NCI-H345 treated with DMSO at 0.1 percent for 48 hours (cell line): ENCODE measurements at regions not wholly inside any gene's neighbourhood (a gene's known extent, or its start where the extent isn't known, plus 50 kb on each side); places are given as distances from the start of the nearest gene placed in this dataset.

Experiments used
- DNase-seq: peaks from one replicate; lab custom pipeline; 2025; ENCODE audit not compliant: unreplicated experiment; lab: John Stamatoyannopoulos, UW

GRCh38 chr6:21807299-21808044, 213.9 kb downstream of the SOX4 start:
- DNase-seq = no peak

- no peak for DNase-seq
Measured at GRCh38 chr6:21808045-21808470, 214.5 kb downstream of the SOX4 start.

DNA sequence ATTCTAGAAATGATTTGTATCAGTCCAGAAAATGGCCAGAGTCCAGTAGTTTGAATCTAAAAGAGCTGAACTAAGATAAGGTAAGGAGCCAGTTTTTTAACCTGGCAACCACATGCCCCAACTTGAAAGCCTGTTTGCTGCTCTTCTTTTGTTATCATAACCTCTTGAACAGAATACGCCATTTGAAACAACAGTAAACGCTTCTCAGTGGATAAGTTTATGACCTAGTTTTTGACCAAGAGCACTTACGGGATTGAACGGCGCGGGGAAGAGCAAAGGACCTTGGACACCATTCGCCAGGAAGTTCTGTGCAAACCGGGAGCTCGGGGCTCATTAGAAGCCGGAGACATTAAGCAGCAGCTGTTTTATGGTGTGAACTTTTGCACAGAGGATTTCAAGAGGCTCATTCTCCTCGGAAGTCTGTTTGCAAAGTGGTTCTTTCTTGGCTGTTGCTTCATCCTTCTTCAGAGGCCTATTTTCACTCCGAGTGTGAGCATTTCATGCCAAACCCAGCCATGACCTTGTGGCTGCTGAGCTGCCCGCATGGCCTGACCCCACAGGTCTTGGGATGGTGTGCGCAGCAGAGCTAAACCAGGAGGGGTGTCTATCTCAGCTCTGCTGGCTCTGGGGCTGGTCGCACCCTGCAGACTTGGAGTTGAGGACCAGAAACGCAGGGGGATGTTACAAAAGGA, 215.1 kb downstream of the SOX4 start:
- peak; percentile 6 for DNase-seq

DNA sequence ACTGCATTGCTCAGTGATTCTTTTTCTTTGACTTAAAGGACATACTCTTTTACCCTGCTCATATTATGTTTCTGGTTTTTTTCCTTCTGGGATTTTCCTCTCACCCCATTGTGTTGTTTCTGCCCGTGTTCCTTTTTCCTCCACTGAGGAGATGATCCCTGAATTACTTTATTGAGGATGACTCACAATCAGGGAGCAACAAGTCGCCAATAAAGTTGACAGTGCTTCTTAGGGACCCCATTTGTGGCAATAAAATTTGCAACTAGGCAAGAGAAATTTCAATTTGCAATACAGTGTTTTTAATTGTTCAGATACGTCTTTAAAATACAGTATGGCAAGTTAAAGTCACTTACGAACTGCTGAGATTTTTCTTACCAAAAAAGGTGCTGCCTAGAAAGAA, 217.9 kb downstream of the SOX4 start:
- DNase-seq = no peak

- DNase-seq = no peak
Measured at GRCh38 chr6:21816231-21816630, 222.7 kb downstream of the SOX4 start.

GRCh38 chr6:21820442-21820841, 226.9 kb downstream of the SOX4 start:
- DNase-seq = no peak

DNA sequence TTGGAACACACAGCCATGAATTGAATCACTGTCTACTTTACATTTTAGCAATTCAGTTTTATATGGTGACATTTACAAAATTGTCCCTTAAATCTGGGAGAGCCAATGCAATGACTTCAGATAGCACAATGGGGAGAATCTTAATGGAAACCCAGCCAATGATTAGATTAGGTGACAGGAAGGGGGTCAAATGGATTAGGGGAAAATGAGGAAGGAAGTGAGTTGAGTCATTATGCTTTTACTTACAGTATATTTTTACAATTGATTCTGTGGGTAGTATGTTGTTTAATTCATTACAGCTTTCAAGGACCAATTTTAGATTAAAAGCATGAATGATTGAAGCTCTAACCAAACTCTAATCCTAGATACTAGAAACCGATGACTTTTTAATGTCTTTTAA, 229.8 kb downstream of the SOX4 start:
- no peak for DNase-seq

GRCh38 chr6:21824431-21825177, 231.1 kb downstream of the SOX4 start:
- no peak for DNase-seq

GRCh38 chr6:21826023-21826422, 232.5 kb downstream of the SOX4 start:
- no peak for DNase-seq

DNA sequence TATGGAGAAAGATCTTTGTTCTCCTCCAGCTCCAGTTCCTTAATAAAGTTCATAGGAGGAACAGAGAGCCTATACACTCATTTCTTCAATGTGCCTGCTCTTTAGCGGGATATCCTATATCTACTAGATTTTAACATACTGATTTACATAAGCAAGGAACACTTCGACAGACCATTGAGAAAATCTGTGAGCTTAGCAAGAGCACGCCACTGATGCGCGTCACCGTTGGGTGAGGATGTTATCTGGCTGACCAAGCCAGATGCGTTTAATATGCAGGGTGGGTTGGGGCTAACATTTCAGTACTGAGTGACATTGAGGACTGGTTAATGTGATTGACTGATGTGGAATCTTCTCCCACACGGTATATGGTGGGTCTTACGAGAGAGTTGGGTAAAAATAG, 233.4 kb downstream of the SOX4 start:
- no peak for DNase-seq

- DNase-seq = no peak
Measured at GRCh38 chr6:21827425-21828202, 234.1 kb downstream of the SOX4 start.

DNA sequence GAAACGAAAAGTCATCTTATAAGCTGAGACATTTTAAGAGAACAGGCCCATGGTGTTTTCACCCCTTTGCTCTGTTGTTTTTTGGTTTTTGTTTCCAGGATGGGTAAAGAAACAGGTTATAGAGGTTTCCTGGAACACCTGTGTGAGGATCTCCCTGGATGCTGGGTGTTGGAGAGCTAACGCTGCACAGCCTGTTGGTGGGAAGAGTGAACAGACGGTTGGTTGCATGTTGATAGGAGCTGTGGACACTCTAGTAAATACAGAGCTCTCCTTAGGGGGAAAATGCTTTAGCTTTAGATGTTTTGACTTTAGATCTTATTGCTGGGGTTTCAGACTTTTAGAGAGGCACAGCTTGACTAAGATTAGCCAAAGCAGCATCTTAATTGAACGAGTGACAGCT, 235.2 kb downstream of the SOX4 start:
- DNase-seq = no peak

- DNase-seq = no peak
Measured at GRCh38 chr6:21829126-21829525, 235.6 kb downstream of the SOX4 start.

GRCh38 chr6:21831521-21832291, 238.2 kb downstream of the SOX4 start:
- no peak for DNase-seq

GRCh38 chr6:21836277-21836676, 242.7 kb downstream of the SOX4 start:
- no peak for DNase-seq

DNA sequence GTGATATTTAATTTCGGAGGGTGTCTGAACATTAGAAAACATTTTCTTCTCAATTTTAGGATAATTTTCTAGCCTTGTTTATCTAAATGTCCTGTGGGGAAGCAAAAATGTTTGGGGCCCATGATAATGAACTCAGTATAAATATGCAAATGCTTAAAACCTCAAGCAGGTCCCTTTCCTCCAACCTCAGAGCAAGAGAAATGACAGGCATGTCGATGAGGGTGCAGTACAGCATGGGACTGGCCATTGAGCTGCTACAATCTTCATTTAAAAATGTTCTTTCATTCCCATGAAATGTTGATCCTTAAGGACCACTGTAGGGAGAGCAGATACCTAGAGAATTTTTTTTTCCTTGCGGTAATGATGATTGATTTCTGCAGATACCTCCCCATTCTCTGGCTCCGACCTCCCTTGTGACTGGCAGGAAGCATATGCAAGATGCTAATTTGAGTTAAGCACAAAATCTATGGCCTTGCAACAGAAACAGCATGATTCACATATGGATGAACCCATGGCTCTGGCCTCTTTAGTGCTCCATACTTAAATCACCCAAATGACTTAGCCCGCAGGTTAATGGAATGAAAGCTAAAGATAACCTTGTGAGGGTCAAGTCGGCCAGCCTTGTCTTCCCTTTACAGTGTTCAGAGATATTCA, 243.3 kb downstream of the SOX4 start:
- DNase-seq = no peak

DNA sequence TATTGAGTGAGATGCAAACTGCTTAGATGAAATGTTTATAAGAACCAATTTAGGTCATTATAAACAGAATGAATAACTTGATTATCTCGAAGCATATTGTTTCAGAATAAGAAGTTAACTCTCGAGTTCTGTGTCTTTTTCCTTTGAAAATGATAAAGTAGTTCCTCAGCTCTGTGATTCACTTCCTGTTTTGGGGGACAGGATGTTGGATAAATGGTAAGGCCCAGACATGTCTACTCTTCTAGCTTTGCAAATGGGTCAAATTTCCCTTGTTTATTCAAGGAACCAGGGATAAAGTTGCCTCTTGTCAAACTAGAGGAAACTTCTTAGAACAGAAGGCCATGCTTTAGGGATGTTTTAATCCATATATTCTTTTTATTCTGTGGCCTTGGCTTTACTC, 246.9 kb downstream of the SOX4 start:
- DNase-seq = no peak

DNA sequence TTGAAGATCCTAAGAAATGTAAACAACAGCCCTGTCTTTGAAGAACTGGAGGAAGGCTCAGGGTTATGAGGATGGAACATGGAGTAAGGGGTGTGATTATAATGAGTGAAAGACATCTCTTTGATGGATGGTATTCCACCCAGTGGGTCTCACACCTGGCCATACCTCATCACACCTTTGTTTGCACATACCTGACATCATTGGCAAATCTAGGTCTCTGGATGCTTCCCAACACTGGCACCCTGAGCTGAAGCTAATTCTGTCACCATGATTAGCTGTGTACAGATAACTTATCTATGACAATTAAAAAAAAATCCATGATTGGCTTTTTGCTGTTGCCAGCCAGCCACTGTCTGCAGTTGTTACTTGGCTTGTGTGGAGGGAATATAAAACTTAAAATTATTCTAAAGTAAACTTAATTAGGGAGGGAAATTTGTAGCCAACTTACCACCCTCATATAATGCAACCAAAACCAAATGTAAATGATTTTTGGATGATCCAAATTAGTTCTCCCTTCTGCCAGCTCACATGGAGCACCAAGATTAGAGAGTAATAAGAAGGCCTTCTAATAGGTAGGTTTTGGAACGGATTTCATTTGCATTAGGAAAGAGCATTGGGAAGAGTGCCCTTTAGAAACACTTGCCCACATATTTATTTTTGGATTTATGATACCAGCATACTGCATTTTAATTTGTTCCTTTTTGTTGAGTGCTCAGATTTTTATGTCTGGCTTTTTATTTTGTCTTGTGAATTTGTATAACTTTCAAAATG, 249.5 kb downstream of the SOX4 start:
- DNase-seq = no peak
